ENCODE measurements at regions not wholly inside any gene's neighbourhood (a gene's known extent, or its start where the extent isn't known, plus 50 kb on each side); places are given as distances from the start of the nearest gene placed in this dataset.
A peak's percentile ranks its signal among the peaks of the same experiment; 100 is the strongest.

GRCh38 chr4:185883591-185883990 lies 71.6 kb upstream of the SORBS2 start:
- no peak overlapping the region for H3K4me3 ChIP-seq (ENCODE audit: low read depth, low read length)
- WGBS = 94% methylated on average over 5 of the region's 5 CpGs
- H3K27ac ChIP-seq (ENCODE audit: low read depth) = no peak overlapping the region
- no peaks in the 10 kb centered on the region for H3K36me3 ChIP-seq (ENCODE audit: insufficient read depth)
- DNase-seq (ENCODE audit: extremely low spot score) = no peak
- H3K4me1 ChIP-seq (ENCODE audit: insufficient read depth) = no peaks in the 10 kb centered on the region

GRCh38 chr4:185885075-185885474 lies 73.1 kb upstream of the SORBS2 start:
- Histone ChIP-seq H3K27ac (ENCODE audit: low read depth) (no peak overlapping the region), H3K4me3 (ENCODE audit: low read depth, low read length) (no peak overlapping the region), H3K4me1 (ENCODE audit: insufficient read depth) (no peaks in the 10 kb centered on the region), H3K36me3 (ENCODE audit: insufficient read depth) (no peaks in the 10 kb centered on the region)
- no peak for DNase-seq (ENCODE audit: extremely low spot score)
- WGBS = 83% methylated on average over 6 of the region's 6 CpGs

DNA sequence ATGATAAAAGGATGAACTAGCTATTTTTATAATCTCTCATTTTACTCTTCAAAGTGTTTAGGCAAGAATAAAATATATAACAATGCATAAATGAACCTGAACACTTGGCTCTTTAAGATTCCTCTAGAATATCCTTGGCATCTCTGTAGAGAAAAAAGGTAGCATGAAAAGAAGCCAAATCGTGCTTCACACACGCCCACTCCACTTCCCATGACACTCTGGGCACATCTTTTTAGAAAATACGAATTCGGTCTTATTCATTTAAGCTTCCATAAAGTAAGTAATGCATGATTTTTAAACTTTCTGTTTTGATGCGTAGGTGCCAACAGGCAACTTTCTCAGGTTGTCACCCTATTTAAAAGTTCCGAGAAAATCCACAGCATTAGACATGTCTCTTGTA lies 73.6 kb upstream of the SORBS2 start:
- WGBS = 77% methylated on average over 6 of the region's 6 CpGs
- no peak for DNase-seq (ENCODE audit: extremely low spot score)
- no peaks in the 10 kb centered on the region for H3K36me3 ChIP-seq (ENCODE audit: insufficient read depth)
- H3K4me3 ChIP-seq (ENCODE audit: low read depth, low read length) = no peak overlapping the region
- H3K27ac ChIP-seq (ENCODE audit: low read depth) = no peak overlapping the region
- H3K4me1 ChIP-seq (ENCODE audit: insufficient read depth) = no peaks in the 10 kb centered on the region

DNA sequence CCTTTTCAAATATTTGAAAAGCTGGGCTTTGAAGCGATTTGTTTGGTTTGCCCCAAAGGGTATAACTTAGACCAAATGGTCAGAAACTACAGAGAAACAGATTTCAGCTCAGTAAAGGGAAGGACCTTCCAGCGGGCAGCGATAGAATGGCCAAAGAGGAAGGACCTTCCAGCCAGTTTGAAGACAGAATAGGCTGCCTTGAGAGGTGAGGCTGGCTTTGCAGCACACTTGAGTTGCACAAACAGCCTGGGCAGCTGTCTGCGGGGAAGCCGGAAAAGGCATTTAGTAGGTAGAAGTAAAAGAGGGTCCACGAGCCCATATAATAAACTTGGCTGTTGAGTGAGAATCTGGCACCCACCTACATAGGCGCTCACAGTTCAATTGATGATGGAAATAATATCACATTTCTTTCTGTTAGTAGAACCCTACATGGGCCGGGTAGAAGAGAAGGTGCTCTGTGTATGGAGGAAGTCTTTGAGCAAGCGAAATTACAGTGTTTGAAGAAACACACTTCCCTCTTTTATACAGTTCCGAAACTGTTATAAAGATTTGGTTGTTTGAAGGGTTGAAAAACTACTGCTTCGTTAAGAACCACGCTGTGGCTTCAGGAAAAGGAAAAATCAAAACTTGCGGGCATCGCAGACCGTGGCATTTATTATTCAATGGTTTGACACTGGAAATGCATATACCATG lies 75.0 kb upstream of the SORBS2 start:
- WGBS = 79% methylated on average over 15 of the region's 15 CpGs
- Histone ChIP-seq H3K4me3 (ENCODE audit: low read depth, low read length) (no peak overlapping the region), H3K36me3 (ENCODE audit: insufficient read depth) (no peaks in the 10 kb centered on the region), H3K4me1 (ENCODE audit: insufficient read depth) (no peaks in the 10 kb centered on the region), H3K27ac (ENCODE audit: low read depth) (no peak overlapping the region)
- DNase-seq (ENCODE audit: extremely low spot score) = no peak

GRCh38 chr4:185888676-185889075 lies 76.7 kb upstream of the SORBS2 start:
- Histone ChIP-seq H3K36me3 (ENCODE audit: insufficient read depth) (no peaks in the 10 kb centered on the region), H3K4me1 (ENCODE audit: insufficient read depth) (no peaks in the 10 kb centered on the region), H3K4me3 (ENCODE audit: low read depth, low read length) (no peak overlapping the region), H3K27ac (ENCODE audit: low read depth) (no peak overlapping the region)
- 99% methylated on average over 7 of the region's 7 CpGs for WGBS
- DNase-seq (ENCODE audit: extremely low spot score) = no peak

DNA sequence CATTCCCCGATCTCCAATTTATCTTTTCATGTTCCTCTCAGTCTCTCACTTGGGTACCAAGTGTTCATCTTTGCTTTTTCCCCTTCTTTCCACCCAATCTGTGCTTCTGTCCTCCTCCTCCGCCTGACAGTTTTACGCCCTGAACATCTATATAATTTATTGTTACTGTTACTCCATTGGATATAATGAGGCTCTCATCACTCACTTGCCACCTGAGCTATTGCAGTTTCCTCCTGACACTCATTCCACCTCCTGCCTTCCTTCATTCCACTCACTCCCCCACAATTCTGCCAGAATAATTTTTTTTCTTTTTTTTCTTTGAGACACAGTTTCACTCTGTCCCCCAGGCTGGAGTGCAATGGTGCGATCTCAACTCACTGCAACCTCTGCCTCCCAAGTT lies 77.6 kb upstream of the SORBS2 start:
- H3K27ac ChIP-seq (ENCODE audit: low read depth) = no peak overlapping the region
- H3K36me3 ChIP-seq (ENCODE audit: insufficient read depth) = no peaks in the 10 kb centered on the region
- H3K4me3 ChIP-seq (ENCODE audit: low read depth, low read length) = no peak overlapping the region
- no peaks in the 10 kb centered on the region for H3K4me1 ChIP-seq (ENCODE audit: insufficient read depth)
- no peak for DNase-seq (ENCODE audit: extremely low spot score)
- 97% methylated on average over 4 of the region's 4 CpGs for WGBS

GRCh38 chr4:185890196-185890595 lies 78.2 kb upstream of the SORBS2 start:
- Histone ChIP-seq H3K4me3 (ENCODE audit: low read depth, low read length) (no peak overlapping the region), H3K4me1 (ENCODE audit: insufficient read depth) (no peaks in the 10 kb centered on the region), H3K27ac (ENCODE audit: low read depth) (no peak overlapping the region), H3K36me3 (ENCODE audit: insufficient read depth) (no peaks in the 10 kb centered on the region)
- WGBS = 75% methylated on average over 5 of the region's 5 CpGs
- DNase-seq (ENCODE audit: extremely low spot score) = no peak

DNA sequence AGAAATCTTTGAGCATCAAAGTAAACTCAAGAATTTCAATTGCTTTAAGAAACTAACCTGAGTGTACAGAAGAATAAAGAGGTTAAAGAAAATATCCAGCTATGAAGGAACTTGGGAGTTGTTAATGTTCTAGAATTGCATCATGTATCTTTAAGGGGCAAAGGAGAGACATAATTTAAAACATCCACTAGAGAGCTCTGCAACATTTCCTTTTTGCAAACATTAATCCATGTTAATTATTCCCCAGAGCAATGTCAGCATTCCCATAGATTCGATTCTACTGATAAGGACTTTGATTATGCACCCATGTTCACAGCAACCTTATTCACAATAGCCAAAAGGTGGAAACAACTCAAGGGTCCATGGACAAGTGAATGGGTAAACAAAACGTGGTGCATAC lies 80.2 kb upstream of the SORBS2 start:
- Histone ChIP-seq H3K4me1 (ENCODE audit: insufficient read depth) (no peaks in the 10 kb centered on the region), H3K36me3 (ENCODE audit: insufficient read depth) (no peaks in the 10 kb centered on the region), H3K27ac (ENCODE audit: low read depth) (no peak overlapping the region), H3K4me3 (ENCODE audit: low read depth, low read length) (no peak overlapping the region)
- DNase-seq (ENCODE audit: extremely low spot score) = no peak
- 59% methylated on average over 2 of the region's 2 CpGs for WGBS

GRCh38 chr4:185893500-185893899 lies 81.5 kb upstream of the SORBS2 start:
- 95% methylated on average over 4 of the region's 4 CpGs for WGBS
- no peak overlapping the region for H3K4me3 ChIP-seq (ENCODE audit: low read depth, low read length)
- H3K4me1 ChIP-seq (ENCODE audit: insufficient read depth) = no peaks in the 10 kb centered on the region
- DNase-seq (ENCODE audit: extremely low spot score) = no peak
- H3K27ac ChIP-seq (ENCODE audit: low read depth) = no peak overlapping the region
- H3K36me3 ChIP-seq (ENCODE audit: insufficient read depth) = no peaks in the 10 kb centered on the region

- WGBS = 89% methylated on average over 4 of the region's 4 CpGs
- no peak overlapping the region for H3K4me3 ChIP-seq (ENCODE audit: low read depth, low read length)
- no peak overlapping the region for H3K27ac ChIP-seq (ENCODE audit: low read depth)
- no peaks in the 10 kb centered on the region for H3K4me1 ChIP-seq (ENCODE audit: insufficient read depth)
- no peaks in the 10 kb centered on the region for H3K36me3 ChIP-seq (ENCODE audit: insufficient read depth)
- DNase-seq (ENCODE audit: extremely low spot score) = no peak
These were observed 82.5 kb upstream of the SORBS2 start for GRCh38 chr4:185894481-185894880.

- no peaks in the 10 kb centered on the region for H3K4me1 ChIP-seq (ENCODE audit: insufficient read depth)
- no peak overlapping the region for H3K4me3 ChIP-seq (ENCODE audit: low read depth, low read length)
- H3K36me3 ChIP-seq (ENCODE audit: insufficient read depth) = no peaks in the 10 kb centered on the region
- no peak for DNase-seq (ENCODE audit: extremely low spot score)
- no peak overlapping the region for H3K27ac ChIP-seq (ENCODE audit: low read depth)
- WGBS = 98% methylated on average over 14 of the region's 14 CpGs
These were observed 83.4 kb upstream of the SORBS2 start for GRCh38 chr4:185895351-185895750.

GRCh38 chr4:185895866-185896265 lies 83.9 kb upstream of the SORBS2 start:
- WGBS = 89% methylated on average over 3 of the region's 3 CpGs
- no peak for DNase-seq (ENCODE audit: extremely low spot score)
- no peak overlapping the region for H3K4me3 ChIP-seq (ENCODE audit: low read depth, low read length)
- no peak overlapping the region for H3K27ac ChIP-seq (ENCODE audit: low read depth)
- no peaks in the 10 kb centered on the region for H3K36me3 ChIP-seq (ENCODE audit: insufficient read depth)
- no peaks in the 10 kb centered on the region for H3K4me1 ChIP-seq (ENCODE audit: insufficient read depth)

DNA sequence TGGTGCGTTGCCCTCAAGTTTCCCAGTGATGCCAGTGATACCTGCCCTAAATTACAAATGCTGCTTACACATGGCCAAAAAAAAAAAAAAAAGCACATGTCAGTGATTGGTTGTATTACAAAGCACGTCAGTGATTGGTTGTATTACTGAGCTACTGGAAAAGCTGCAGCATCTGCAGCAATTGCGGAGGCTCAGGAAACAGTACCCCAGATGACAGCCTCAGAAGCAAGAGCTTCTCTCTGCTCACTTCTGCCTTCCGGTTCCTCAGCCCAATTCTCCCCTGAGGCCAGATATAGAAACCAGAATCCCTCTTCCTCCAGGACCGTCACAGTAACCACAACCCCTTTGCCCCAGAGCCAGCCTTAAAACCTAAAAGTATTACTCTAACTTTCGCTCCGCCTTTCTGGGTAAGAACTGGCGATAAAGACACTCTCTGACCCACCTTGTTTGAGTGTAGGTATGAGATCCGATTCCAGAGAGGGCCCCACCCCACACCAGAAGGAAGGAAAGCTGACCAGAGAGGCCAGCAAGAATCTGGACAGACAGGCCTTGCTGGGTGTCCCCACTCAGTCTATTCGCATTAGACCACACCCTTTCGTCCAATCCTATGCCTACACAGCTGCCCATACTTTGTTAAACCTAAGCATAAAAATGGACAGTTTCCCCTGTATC lies 85.0 kb upstream of the SORBS2 start:
- H3K36me3 ChIP-seq (ENCODE audit: insufficient read depth) = no peaks in the 10 kb centered on the region
- 82% methylated on average over 11 of the region's 11 CpGs for WGBS
- no peaks in the 10 kb centered on the region for H3K4me1 ChIP-seq (ENCODE audit: insufficient read depth)
- DNase-seq (ENCODE audit: extremely low spot score) = peak; percentile 25
- no peak overlapping the region for H3K4me3 ChIP-seq (ENCODE audit: low read depth, low read length)
- no peak overlapping the region for H3K27ac ChIP-seq (ENCODE audit: low read depth)

DNA sequence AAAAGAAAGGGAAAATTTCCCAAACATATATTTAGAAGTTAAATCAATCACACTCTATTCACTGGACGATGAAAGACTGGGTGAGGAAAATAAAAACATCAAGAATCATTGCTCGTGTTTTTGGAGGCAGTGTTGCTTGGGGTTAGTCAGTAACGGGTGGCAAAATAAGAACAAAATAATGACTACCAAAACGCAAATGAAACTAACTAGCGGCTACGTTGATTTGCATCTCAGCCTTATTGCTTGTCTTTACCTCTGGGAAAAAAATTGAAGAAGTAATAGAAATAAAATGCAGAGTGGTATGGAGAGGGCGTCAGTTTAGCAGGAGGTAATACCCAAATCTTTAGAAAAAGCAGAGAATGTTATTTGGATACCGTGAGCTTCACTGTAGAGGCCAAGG lies 86.4 kb upstream of the SORBS2 start:
- Histone ChIP-seq H3K4me1 (ENCODE audit: insufficient read depth) (no peaks in the 10 kb centered on the region), H3K4me3 (ENCODE audit: low read depth, low read length) (no peak overlapping the region), H3K27ac (ENCODE audit: low read depth) (no peak overlapping the region), H3K36me3 (ENCODE audit: insufficient read depth) (no peaks in the 10 kb centered on the region)
- 75% methylated on average over 8 of the region's 8 CpGs for WGBS
- no peak for DNase-seq (ENCODE audit: extremely low spot score)

All from urinary bladder (tissue), 3 donors.